Putamen (tissue), 1 donor: ENCODE measurements at regions not wholly inside any gene's neighbourhood (a gene's known extent, or its start where the extent isn't known, plus 50 kb on each side); places are given as distances from the start of the nearest gene placed in this dataset.

Experiments
- DNase-seq: peaks from one replicate; pipeline ENCODE4 v3.0.0-alpha.2; 2016; ENCODE audit warnings: low spot score

DNA sequence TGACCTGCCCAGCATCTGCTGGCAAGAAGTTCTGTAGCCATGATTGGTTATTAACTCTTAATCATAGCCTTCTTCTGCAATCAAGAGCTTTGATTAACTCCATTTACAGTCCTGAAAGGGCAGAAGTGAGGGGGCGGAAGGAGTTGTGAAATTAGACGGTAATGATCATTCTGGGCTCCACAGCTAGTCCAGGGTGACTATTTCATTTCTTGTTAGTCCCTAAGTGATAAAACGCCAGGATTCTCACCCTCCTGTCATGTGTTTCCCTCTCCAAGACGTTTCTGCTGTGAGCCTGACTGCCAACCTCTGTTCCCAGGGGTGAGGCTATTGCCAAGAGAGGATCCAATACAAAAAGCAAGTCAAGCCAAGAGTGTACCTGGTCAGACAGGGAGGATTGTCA, 155.9 kb upstream of the IPO5 start:
- DNase-seq: no peak

- peak; percentile 68 for DNase-seq
These were observed 155.2 kb upstream of the IPO5 start for GRCh38 chr13:97798171-97798821.

DNA sequence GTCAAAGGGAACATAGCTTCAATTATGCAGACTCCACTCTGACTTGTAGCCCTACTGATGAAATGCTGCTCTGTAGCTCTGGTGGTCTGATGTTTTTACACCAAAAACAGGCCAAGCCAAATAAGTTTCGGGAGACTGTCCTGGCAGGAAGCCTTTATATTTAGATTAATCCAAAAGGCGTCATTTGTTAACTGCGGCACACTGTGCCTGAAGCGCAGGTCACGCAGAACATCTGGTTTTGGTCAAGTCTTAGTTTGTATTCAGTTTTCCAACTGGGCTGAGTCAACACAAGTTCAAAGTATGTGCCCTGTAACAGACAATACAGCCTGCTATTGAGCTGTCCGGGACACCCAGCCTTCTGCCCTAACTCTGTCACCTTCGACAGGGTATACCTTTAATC, 154.6 kb upstream of the IPO5 start:
- DNase-seq: no peak

- DNase-seq: no peak
These were observed 151.3 kb upstream of the IPO5 start for GRCh38 chr13:97802213-97802612.

- DNase-seq: no peak
These were observed 143.9 kb upstream of the IPO5 start for GRCh38 chr13:97809576-97809975.

GRCh38 chr13:97810152-97810551, 143.3 kb upstream of the IPO5 start:
- DNase-seq: peak; percentile 39

DNA sequence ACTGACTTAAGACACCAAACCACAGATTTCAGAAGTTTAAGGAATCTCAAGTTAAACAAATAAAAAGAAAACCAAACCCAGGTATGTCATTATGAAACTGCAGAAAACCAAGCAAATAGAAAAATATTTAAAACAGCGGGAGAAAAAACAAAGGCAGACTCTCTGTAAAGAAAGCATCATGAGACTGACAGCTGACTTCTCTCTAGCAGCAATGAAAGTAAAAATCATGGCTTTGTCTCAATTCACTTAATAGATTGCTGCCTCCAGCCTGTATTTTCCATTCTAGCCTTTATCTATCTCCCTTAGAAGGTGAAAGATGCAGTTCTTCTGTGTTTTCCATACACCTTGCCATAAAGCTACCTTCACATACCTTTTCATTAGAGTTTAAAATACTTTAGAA, 131.1 kb upstream of the IPO5 start:
- DNase-seq: no peak

- no peak for DNase-seq
These were observed 127.0 kb upstream of the IPO5 start for GRCh38 chr13:97826421-97827012.

GRCh38 chr13:97834250-97834649, 119.2 kb upstream of the IPO5 start:
- no peak for DNase-seq

DNA sequence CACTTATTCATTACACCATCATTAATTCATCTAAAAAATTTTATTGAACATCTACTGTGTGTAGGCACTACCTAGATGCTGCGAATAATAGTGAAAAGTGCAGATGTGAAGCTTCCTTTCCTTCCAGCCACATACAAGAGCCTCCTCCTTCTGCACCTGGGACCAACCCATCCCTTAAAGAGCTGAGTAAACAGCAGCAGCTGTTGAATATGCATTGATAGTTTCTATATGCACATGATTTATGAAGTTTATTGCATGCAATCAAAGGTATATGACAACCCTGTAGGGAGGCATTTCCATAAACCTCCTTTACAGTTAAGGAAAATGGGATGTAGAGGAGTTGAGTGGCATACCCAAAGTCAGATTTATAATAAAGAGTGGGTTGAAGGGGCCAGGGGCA, 110.3 kb upstream of the IPO5 start:
- DNase-seq: no peak

DNA sequence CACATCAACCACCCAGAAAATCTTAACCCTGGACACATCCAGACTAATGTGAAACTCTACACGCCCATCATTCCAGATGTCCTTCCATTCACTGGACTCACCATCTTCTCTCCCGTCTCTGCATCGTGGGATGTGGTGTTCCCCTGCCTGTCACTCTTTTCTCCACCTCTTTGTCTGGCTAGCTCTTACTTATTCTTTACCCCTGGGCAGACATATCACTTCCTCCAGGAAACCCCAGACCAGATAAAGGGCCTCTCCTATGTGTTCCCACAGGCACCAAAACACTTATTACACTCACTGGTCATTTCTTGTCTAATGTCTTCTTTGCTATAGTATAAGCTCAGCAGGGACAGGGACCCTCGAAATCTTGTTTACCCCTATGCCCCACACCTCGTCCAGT, 109.3 kb upstream of the IPO5 start:
- DNase-seq: no peak

DNA sequence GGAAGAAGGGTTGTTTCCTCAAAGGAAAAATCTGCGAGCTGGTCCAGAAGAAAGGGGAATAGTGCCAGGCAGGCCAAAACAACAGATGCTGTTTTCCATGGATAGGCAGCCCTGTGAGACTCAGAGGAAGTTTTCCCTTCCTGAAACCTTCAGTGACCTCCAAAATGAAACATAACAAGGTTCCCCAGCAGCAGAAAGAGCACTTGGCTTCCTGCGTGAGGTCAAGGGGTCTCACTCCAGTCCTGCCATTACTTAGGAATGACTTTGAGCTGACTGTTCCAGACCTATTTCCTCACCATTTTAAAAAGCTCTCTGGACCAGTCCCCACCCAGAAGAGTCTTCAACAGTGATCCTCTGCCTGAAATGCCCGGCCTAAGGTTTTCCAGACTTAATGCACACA, 104.6 kb upstream of the IPO5 start:
- DNase-seq: no peak

DNA sequence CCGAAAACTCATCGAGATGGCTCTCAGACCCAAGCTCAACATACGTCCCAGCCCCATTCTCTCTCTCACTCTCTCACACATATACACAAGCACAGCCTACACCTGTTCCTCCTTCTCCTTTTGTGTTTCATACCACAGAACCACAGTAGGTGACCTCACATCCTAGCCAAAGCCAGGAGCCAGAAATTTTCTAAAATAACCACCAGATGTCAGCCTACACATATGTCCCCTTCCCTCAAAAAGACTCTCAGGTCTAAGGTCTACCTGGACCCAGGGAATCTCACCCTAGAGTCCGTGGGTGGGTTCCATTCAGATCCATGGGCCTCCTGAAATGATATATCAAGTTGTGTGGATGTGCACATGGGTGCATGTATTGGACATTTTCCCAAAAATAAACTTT, 104.2 kb upstream of the IPO5 start:
- DNase-seq: no peak

DNA sequence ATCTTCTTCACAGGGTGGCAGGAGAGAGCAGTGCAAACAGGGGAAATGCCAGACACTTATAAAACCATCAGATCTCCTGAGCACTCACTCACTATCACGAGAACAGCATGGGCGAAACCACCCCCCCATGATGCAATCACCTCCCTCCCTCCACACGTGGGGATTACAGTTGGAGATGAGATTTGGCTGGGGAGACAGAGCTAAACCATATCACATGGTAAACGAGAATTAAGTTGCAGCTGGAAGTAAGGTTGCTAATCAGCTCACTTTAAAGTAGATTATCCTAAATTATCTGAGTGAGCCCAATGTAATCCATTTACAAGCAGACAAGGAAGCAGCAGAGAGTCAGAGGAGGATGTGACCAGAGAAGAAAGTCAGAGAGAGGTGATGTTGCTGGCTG, 102.2 kb upstream of the IPO5 start:
- no peak for DNase-seq

GRCh38 chr13:97852181-97852874, 101.1 kb upstream of the IPO5 start:
- DNase-seq: no peak

GRCh38 chr13:97853550-97853949, 99.9 kb upstream of the IPO5 start:
- DNase-seq: no peak

DNA sequence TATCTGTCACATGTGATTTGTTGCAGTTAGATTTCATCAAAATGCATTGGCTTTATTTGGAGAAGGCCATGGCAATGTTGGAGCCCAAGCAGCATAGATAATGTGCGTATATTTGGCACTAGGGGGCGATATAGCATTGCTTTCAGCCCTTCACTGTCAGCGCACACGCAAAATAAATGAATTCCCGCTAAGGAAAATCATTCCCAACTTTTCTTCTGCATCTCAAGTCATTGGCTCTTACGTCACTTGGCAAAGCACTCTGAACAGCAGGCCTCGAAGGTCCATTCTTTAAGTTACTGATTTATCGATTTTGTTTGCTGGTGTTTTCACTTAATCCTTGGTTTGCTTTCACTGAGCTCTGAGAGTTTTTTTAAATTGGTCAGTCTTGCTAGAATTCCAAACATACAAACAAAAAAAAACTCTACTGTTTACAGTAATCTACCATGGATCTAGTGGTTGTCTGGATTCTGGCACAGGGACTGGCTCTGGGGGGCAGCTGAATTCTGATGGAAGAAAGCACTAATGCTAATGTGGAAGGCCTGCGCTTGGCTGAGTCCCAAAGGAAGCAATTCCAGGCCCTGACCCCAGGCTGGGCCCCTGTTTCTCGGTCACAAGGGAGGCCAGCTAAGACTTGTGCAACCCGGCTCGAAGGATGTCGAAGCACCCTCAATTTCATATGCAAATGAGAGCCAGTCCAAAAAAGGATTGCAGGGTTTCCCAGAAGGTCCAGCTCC, 97.7 kb upstream of the IPO5 start:
- peak; percentile 63 for DNase-seq

DNA sequence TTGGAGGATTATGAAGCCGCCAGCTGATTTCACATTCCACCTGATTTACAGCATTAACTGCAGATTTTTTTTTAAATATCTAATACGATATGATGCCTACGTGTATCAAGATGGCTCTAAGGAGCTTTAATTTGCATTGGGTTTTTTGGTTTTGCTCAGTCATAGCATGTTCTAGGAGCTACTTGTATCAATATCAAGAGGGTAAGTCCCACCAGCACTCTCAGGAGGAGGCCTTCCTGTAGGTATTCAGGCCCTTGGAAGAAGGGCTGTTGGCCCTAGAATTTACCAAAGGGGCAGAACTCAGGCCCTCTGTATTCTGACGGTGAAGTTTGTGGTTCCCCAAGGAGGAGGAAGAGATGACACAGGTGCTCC, 97.2 kb upstream of the IPO5 start:
- DNase-seq: no peak

GRCh38 chr13:97858161-97858560, 95.3 kb upstream of the IPO5 start:
- DNase-seq: no peak

DNA sequence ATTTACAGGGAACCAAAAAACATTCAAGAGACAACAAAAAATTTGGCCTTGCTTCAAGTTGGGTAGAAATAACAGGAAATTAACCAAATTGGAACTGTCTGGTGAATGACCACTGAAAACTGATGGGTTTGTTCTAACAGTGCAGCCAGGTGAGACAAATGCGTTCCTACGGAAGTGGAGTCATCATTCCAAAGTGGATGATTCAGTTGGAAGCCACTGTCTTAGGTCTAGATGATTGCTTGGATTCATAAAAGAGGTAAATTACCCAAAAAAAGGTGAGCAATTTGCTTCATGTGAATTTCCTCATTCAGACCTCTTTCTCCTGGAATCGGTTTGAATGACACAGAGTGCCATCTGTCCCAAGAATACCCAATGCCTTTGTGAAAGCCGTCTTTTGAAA, 87.1 kb upstream of the IPO5 start:
- DNase-seq: no peak

DNA sequence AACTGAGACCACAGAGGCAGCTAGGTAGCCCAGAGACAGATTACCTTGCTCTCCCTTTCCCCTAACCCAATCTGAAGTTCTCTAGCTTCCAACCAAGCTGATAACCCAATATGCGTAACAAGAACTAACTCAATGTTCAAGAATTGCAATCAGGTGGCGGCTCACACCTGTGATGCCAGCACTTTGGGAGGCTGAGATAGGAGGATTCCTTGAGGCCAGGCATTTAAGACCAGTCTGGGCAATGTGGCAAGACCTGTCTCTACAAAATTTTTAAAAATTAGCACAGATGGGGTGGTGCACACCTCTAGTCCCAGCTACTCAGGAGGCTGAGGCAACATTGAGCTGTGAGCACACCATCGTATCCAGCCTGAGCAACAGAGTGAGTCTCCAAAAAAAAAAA, 86.7 kb upstream of the IPO5 start:
- no peak for DNase-seq

GRCh38 chr13:97873398-97873797, 80.1 kb upstream of the IPO5 start:
- DNase-seq: no peak

- no peak for DNase-seq
These were observed 78.3 kb upstream of the IPO5 start for GRCh38 chr13:97875218-97875617.
